Erythroblast (primary cell): ENCODE measurements at regions not wholly inside any gene's neighbourhood (a gene's known extent, or its start where the extent isn't known, plus 50 kb on each side); places are given as distances from the start of the nearest gene placed in this dataset.

Experiments used
- GATA1 ChIP-seq: IDR thresholded peaks from 2 replicates; pipeline ENCODE4 v1.6.1; 2011; ENCODE audit warnings: low read depth, mild to moderate bottlenecking, control low read depth, low read length, moderate library complexity
- POLR2A ChIP-seq: IDR thresholded peaks from 2 replicates; pipeline ENCODE4 v1.6.1; 2011; ENCODE audit warnings: mild to moderate bottlenecking, low read length

GRCh38 chr14:38789805-38790204, 313.2 kb downstream of the SEC23A start:
- no peak for TF ChIP-seq POLR2A
- TF ChIP-seq GATA1: no peak
